Stimulated activated CD4-positive, alpha-beta T cell treated with anti-CD3 and anti-CD28 coated beads, Interleukin-2, amount 100 ng/mL, for 48 hours (primary cell): ENCODE measurements at regions not wholly inside any gene's neighbourhood (a gene's known extent, or its start where the extent isn't known, plus 50 kb on each side); places are given as distances from the start of the nearest gene placed in this dataset.
"Not testable (repeated sequence)": the region's sequence is repeated elsewhere in the genome, so short reads cannot be mapped to it uniquely, and the experiment has no call there.

Experiments
- DNase-seq, 2 donors: peaks; one replicate each; pipeline ENCODE4 v3.0.0-alpha.2; 2020

GRCh38 chr1:29683472-29683871, 447.1 kb downstream of the PTPRU start:
- no peak for DNase-seq

GRCh38 chr1:29682919-29683295, 446.6 kb downstream of the PTPRU start:
- DNase-seq: no peak

- DNase-seq: no peak
Observed at GRCh38 chr1:29682171-29682918, 446.0 kb downstream of the PTPRU start.

GRCh38 chr1:29681416-29681815, 445.1 kb downstream of the PTPRU start:
- DNase-seq: not testable (repeated sequence)

- no peak for DNase-seq
Observed at GRCh38 chr1:29679828-29680558, 443.7 kb downstream of the PTPRU start.

GRCh38 chr1:29679316-29679715, 443.0 kb downstream of the PTPRU start:
- no peak for DNase-seq

- DNase-seq: no peak
Observed at GRCh38 chr1:29677028-29678024, 441.0 kb downstream of the PTPRU start.

GRCh38 chr1:29676496-29676895, 440.2 kb downstream of the PTPRU start:
- no peak for DNase-seq

- DNase-seq: no peak
Observed at GRCh38 chr1:29675481-29676263, 439.4 kb downstream of the PTPRU start.

- DNase-seq: no peak
Observed at GRCh38 chr1:29674627-29675326, 438.5 kb downstream of the PTPRU start.

- DNase-seq: no peak
Observed at GRCh38 chr1:29673669-29674626, 437.6 kb downstream of the PTPRU start.

GRCh38 chr1:29673228-29673500, 436.8 kb downstream of the PTPRU start:
- no peak for DNase-seq

- DNase-seq: no peak
Observed at GRCh38 chr1:29672416-29673227, 436.3 kb downstream of the PTPRU start.

- no peak for DNase-seq
Observed at GRCh38 chr1:29671446-29672356, 435.4 kb downstream of the PTPRU start.

GRCh38 chr1:29670752-29671151, 434.4 kb downstream of the PTPRU start:
- no peak for DNase-seq

GRCh38 chr1:29669912-29670311, 433.6 kb downstream of the PTPRU start:
- DNase-seq: no peak

- no peak for DNase-seq
Observed at GRCh38 chr1:29669158-29669871, 433.0 kb downstream of the PTPRU start.

GRCh38 chr1:29668551-29669157, 432.3 kb downstream of the PTPRU start:
- DNase-seq: no peak
